ENCODE measurements at regions not wholly inside any gene's neighbourhood (a gene's known extent, or its start where the extent isn't known, plus 50 kb on each side); places are given as distances from the start of the nearest gene placed in this dataset.

- Histone ChIP-seq H3K36me3 (ENCODE audit: control insufficient read depth, insufficient read depth, low read length) (no peaks in the 10 kb centered on the region), H3K9me3 (no peaks in the 10 kb centered on the region), H3K27me3 (replicated peaks; ENCODE audit: control insufficient read depth, insufficient read depth, low read length) (peaks cover 2% of the 10 kb centered on the region; the same call in 1 of the 2 replicates), H3K4me3 (ENCODE audit: low read depth, low read length) (no peak overlapping the region), H3K4me1 (no peaks in the 10 kb centered on the region)
- no peak for TF ChIP-seq CTCF (IDR thresholded peaks at IDR 0.05; ENCODE audit: insufficient read depth in 1 of 2, low read depth in 1 of 2, low read length in 1 of 2, severe bottlenecking in 1 of 2, unreplicated experiment in 1 of 2)
- Mint-ChIP-seq H3K4me3 (ENCODE audit: unreplicated experiment) (no peak overlapping the region), H3K27ac (ENCODE audit: unreplicated experiment) (no peak overlapping the region), H3K36me3 (ENCODE audit: insufficient read depth, unreplicated experiment) (no peaks in the 10 kb centered on the region), H3K4me1 (ENCODE audit: low read depth, unreplicated experiment) (no peaks in the 10 kb centered on the region), H3K27me3 (ENCODE audit: insufficient read depth, unreplicated experiment) (peaks cover 33% of the 10 kb centered on the region), H3K9me3 (ENCODE audit: unreplicated experiment) (no peaks in the 10 kb centered on the region)
- DNase-seq = no peak
- no TSS peak for BruUV-seq (replicated peaks)
- ChIA-PET POLR2A (no interaction called here), CTCF (interaction anchor here (0.6 kb wide), 1 partner anchor 493 kb away, joined by 3 read pairs; no protein-coding TSS in a partner anchor)
- intact Hi-C loops (cut with micrococcal nuclease; ENCODE audit: unreplicated experiment) = no loop called here
Observed at GRCh38 chr11:131194726-131195125, 175.7 kb upstream of the NTM start.

GRCh38 chr11:131195661-131196517, 174.5 kb upstream of the NTM start:
- ChIA-PET CTCF (no interaction called here), POLR2A (no interaction called here)
- no peaks in the 10 kb centered on the region for H3K4me1 ChIP-seq
- no peak for DNase-seq
- Mint-ChIP-seq H3K4me3 (ENCODE audit: unreplicated experiment) (no peak overlapping the region), H3K9me3 (ENCODE audit: unreplicated experiment) (no peaks in the 10 kb centered on the region), H3K27me3 (ENCODE audit: insufficient read depth, unreplicated experiment) (peaks cover 33% of the 10 kb centered on the region), H3K36me3 (ENCODE audit: insufficient read depth, unreplicated experiment) (no peaks in the 10 kb centered on the region), H3K4me1 (ENCODE audit: low read depth, unreplicated experiment) (no peaks in the 10 kb centered on the region), H3K27ac (ENCODE audit: unreplicated experiment) (no peak overlapping the region)
- no peak overlapping the region for H3K4me3 ChIP-seq (ENCODE audit: low read depth, low read length)
- H3K9me3 ChIP-seq = no peaks in the 10 kb centered on the region
- BruUV-seq (replicated peaks) = no TSS peak
- no peaks in the 10 kb centered on the region for H3K36me3 ChIP-seq (ENCODE audit: control insufficient read depth, insufficient read depth, low read length)
- H3K27me3 ChIP-seq (replicated peaks; ENCODE audit: control insufficient read depth, insufficient read depth, low read length) = peaks cover 2% of the 10 kb centered on the region; the same call in 1 of the 2 replicates
- no peak for TF ChIP-seq CTCF (IDR thresholded peaks at IDR 0.05; ENCODE audit: insufficient read depth in 1 of 2, low read depth in 1 of 2, low read length in 1 of 2, severe bottlenecking in 1 of 2, unreplicated experiment in 1 of 2)
- intact Hi-C loops (cut with micrococcal nuclease; ENCODE audit: unreplicated experiment) = no loop called here

GRCh38 chr11:131198161-131199014, 172.0 kb upstream of the NTM start:
- ChIA-PET CTCF (no interaction called here), POLR2A (no interaction called here)
- H3K36me3 ChIP-seq (ENCODE audit: control insufficient read depth, insufficient read depth, low read length) = no peaks in the 10 kb centered on the region
- no peaks in the 10 kb centered on the region for H3K36me3 Mint-ChIP-seq (ENCODE audit: insufficient read depth, unreplicated experiment)
- no peaks in the 10 kb centered on the region for H3K4me1 ChIP-seq
- no peaks in the 10 kb centered on the region for H3K9me3 Mint-ChIP-seq (ENCODE audit: unreplicated experiment)
- no TSS peak for BruUV-seq (replicated peaks)
- intact Hi-C loops (cut with micrococcal nuclease; ENCODE audit: unreplicated experiment) = no loop called here
- no peak for TF ChIP-seq CTCF (IDR thresholded peaks at IDR 0.05; ENCODE audit: insufficient read depth in 1 of 2, low read depth in 1 of 2, low read length in 1 of 2, severe bottlenecking in 1 of 2, unreplicated experiment in 1 of 2)
- H3K27me3 ChIP-seq (replicated peaks; ENCODE audit: control insufficient read depth, insufficient read depth, low read length) = peaks cover 2% of the 10 kb centered on the region; the same call in 1 of the 2 replicates
- no peak overlapping the region for H3K27ac Mint-ChIP-seq (ENCODE audit: unreplicated experiment)
- DNase-seq = no peak
- H3K9me3 ChIP-seq = no peaks in the 10 kb centered on the region
- no peak overlapping the region for H3K4me3 Mint-ChIP-seq (ENCODE audit: unreplicated experiment)
- H3K4me3 ChIP-seq (ENCODE audit: low read depth, low read length) = no peak overlapping the region
- H3K4me1 Mint-ChIP-seq (ENCODE audit: low read depth, unreplicated experiment) = no peaks in the 10 kb centered on the region
- H3K27me3 Mint-ChIP-seq (ENCODE audit: insufficient read depth, unreplicated experiment) = peaks cover 26% of the 10 kb centered on the region
